ENCODE measurements at regions not wholly inside any gene's neighbourhood (a gene's known extent, or its start where the extent isn't known, plus 50 kb on each side); places are given as distances from the start of the nearest gene placed in this dataset.
"Not testable (repeated sequence)": the region's sequence is repeated elsewhere in the genome, so short reads cannot be mapped to it uniquely, and the experiment has no call there.

- Histone ChIP-seq H3K4me1 (peaks cover 11% of the 10 kb centered on the region in 2 donors), H3K36me3 (no peaks in the 10 kb centered on the region), H3K27me3 (no peaks in the 10 kb centered on the region), H3K27ac (no peak overlapping the region), H3K4me3 (replicated peaks in 1 of 3) (no peak overlapping the region), H3K9me3 (no peaks in the 10 kb centered on the region)
- no peak for DNase-seq
- TF ChIP-seq CTCF (IDR thresholded peaks at IDR 0.05) (no peak), POLR2A (IDR thresholded peaks at IDR 0.05) (no peak)
- intact Hi-C loops (cut with DNase I), result no loop called here
- 22 to 25% methylated on average over 6 of the region's 6 CpGs for WGBS, 2 donors
These were observed 110.9 kb upstream of the PNPT1 start for GRCh38 chr2:55804535-55804934.

- H3K9me3 ChIP-seq, result no peaks in the 10 kb centered on the region
- H3K27me3 ChIP-seq, result no peaks in the 10 kb centered on the region
- no peak overlapping the region for H3K27ac ChIP-seq
- DNase-seq, result no peak
- TF ChIP-seq CTCF (IDR thresholded peaks at IDR 0.05) (no peak), POLR2A (IDR thresholded peaks at IDR 0.05) (no peak)
- no peak overlapping the region for H3K4me3 ChIP-seq (replicated peaks in 1 of 3)
- intact Hi-C loops (cut with DNase I), result no loop called here
- H3K4me1 ChIP-seq, result peaks cover 11% of the 10 kb centered on the region in 2 donors
- 94% methylated on average over 2 of the region's 2 CpGs for whole genome bisulfite sequencing, 2 donors
- H3K36me3 ChIP-seq, result no peaks in the 10 kb centered on the region
These were observed 108.4 kb upstream of the PNPT1 start for GRCh38 chr2:55802067-55802466.

GRCh38 chr2:55801436-55801835 lies 107.8 kb upstream of the PNPT1 start:
- no peak for DNase-seq
- Histone ChIP-seq H3K4me3 (replicated peaks in 1 of 3) (no peak overlapping the region), H3K27me3 (no peaks in the 10 kb centered on the region), H3K4me1 (peaks cover 11% of the 10 kb centered on the region in 2 donors), H3K36me3 (no peaks in the 10 kb centered on the region), H3K9me3 (no peaks in the 10 kb centered on the region), H3K27ac (no peak overlapping the region)
- WGBS, 2 donors, result 83 to 90% methylated on average over 1 of the region's 1 CpG
- TF ChIP-seq POLR2A (IDR thresholded peaks at IDR 0.05) (no peak), CTCF (IDR thresholded peaks at IDR 0.05) (no peak)
- intact Hi-C loops (cut with DNase I), result no loop called here

DNA sequence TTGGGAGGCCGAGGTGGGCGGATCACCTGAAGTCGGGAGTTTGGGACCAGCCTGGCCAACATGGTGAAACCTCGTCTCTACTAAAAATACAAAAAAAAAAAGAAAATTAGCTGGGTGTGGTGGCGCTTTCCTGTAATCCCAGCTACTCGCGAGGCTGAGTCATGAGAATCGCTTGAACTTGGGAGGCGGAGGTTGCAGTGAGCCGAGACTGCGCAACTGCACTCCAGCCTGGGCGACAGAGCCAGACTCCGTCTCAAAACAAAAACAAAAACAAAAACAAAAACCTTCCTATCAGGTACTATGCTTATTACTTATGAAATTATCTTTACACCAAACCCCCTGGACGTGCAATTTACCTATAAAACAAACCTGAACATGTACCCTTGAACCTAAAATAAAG lies 106.0 kb upstream of the PNPT1 start:
- H3K36me3 ChIP-seq; H3K4me1 ChIP-seq; DNase-seq; H3K9me3 ChIP-seq; intact Hi-C loops (cut with DNase I); H3K27ac ChIP-seq; H3K4me3 ChIP-seq (replicated peaks in 1 of 3); H3K27me3 ChIP-seq: not testable (repeated sequence)
- WGBS, 2 donors, result 95 to 96% methylated on average over 13 to 14 of the region's 14 CpGs

DNA sequence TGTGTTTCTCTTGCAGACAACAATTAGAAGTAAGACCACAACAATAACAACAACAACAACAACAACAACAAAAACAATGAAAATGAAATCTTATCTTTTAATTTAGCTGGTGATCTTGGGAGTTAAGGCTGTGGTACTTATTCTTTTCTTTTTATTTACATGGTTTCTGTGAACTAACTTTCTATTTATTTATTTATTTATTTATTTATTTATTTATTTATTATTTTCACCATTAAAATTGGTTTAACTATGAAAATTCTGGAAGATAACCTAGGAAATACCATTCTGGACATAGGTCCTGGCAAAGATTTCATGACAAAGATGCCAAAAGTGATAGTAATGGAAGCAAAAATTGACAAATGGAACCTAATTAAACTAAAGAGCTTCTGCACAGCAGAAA lies 102.5 kb upstream of the PNPT1 start:
- TF ChIP-seq CTCF (IDR thresholded peaks at IDR 0.05) (no peak), POLR2A (IDR thresholded peaks at IDR 0.05) (no peak)
- DNase-seq, result no peak
- no peaks in the 10 kb centered on the region for H3K9me3 ChIP-seq
- no peaks in the 10 kb centered on the region for H3K4me1 ChIP-seq
- no peak overlapping the region for H3K27ac ChIP-seq
- intact Hi-C loops (cut with DNase I), result no loop called here
- H3K36me3 ChIP-seq, result no peaks in the 10 kb centered on the region
- no peak overlapping the region for H3K4me3 ChIP-seq (replicated peaks in 1 of 3)
- H3K27me3 ChIP-seq, result no peaks in the 10 kb centered on the region

GRCh38 chr2:55793602-55794001 lies 100.0 kb upstream of the PNPT1 start:
- H3K27ac ChIP-seq; DNase-seq; H3K4me3 ChIP-seq (replicated peaks in 1 of 3); intact Hi-C loops (cut with DNase I); H3K4me1 ChIP-seq; H3K36me3 ChIP-seq; H3K27me3 ChIP-seq; H3K9me3 ChIP-seq: not testable (repeated sequence)
- WGBS, 2 donors, result 88 to 89% methylated on average over 10 to 11 of the region's 12 CpGs
